Gastrocnemius medialis (tissue), 4 donors: ENCODE measurements at regions not wholly inside any gene's neighbourhood (a gene's known extent, or its start where the extent isn't known, plus 50 kb on each side); places are given as distances from the start of the nearest gene placed in this dataset.

Source experiments
- ATAC-seq, 2 donors: fragments of 150-250 bp; one replicate each; pipeline ENCODE4 v1.9.1; 2016
- DNase-seq, 2 donors: peaks; one replicate each; pipeline ENCODE4 v3.0.0-alpha.2; 2019
- H3K27ac ChIP-seq, 4 donors: fragments of 200-600 bp; sonication (generic); 1 replicate in 1 of 4; 2 replicates in 3 of 4; pipeline ENCODE4 v1.5.1; 2016 to 2018; ENCODE audit warnings: mild to moderate bottlenecking in 2 of 4, moderate library complexity in 1 of 4
- H3K27me3 ChIP-seq, 3 donors: fragments of 200-600 bp; sonication (generic) in 2 of 3; 1 replicate in 1 of 3; 2 replicates in 2 of 3; pipeline versions ENCODE4 v1.5.1 to v1.6.0; 2016 to 2019; ENCODE audit warnings: mild to moderate bottlenecking in 1 of 3, moderate library complexity in 1 of 3
- H3K36me3 ChIP-seq, 2 donors: fragments of 200-600 bp; sonication (generic) in 1 of 2; one replicate each; pipeline ENCODE4 v1.5.1; 2017 to 2018
- H3K4me1 ChIP-seq, 2 donors: fragments of 200-600 bp; sonication (generic) in 1 of 2; one replicate each; pipeline ENCODE4 v1.5.1; 2016 to 2017; ENCODE audit warnings: mild to moderate bottlenecking in 2 of 2
- H3K4me3 ChIP-seq, 4 donors: fragments of 200-600 bp; sonication (generic) in 3 of 4; 1 replicate in 1 of 4; 2 replicates in 3 of 4; pipeline ENCODE4 v1.5.1; 2016 to 2019; ENCODE audit warnings: mild to moderate bottlenecking in 2 of 4
- H3K9me3 ChIP-seq, 3 donors: fragments of 200-600 bp; sonication (generic) in 2 of 3; 1 replicate in 1 of 3; 2 replicates in 2 of 3; pipeline ENCODE4 v1.5.1; 2016 to 2019
- POLR2A ChIP-seq, 2 donors: fragments of 450-650 bp; IDR thresholded peaks; one replicate each; pipeline ENCODE4 v1.6.1; 2017; ENCODE audit warnings: antibody characterized with exemption in 2 of 2, mild to moderate bottlenecking in 2 of 2, moderate library complexity in 2 of 2
- in situ Hi-C, 4 donors: fragments of 200-750 bp; cut with MboI; loops; one replicate each; pipeline versions ENCODE4 v1.15.0 to v1.8.0; 2017; ENCODE audit warnings: low sequenced_read_pairs in 4 of 4
- intact Hi-C: fragments of 100-400 bp; cut with DNase I; formaldehyde crosslinking; loops from one replicate; pipeline ENCODE4 v1.15.1; 2023; ENCODE audit warnings: low total_unique reads
- TF ChIP-seq, protein P1 (sequence below), 5 experiments: fragments of 450-650 bp in 3 of 5; fragments of 200-600 bp in 2 of 5; sonication (generic) in 2 of 5; IDR thresholded peaks in 4 of 5; conservative IDR thresholded peaks in 1 of 5; 1 replicate in 4 of 5; 2 replicates in 1 of 5; pipeline ENCODE4 v1.5.1; 2016 to 2019; ENCODE audit warnings: antibody characterized with exemption in 5 of 5, mild to moderate bottlenecking in 3 of 5, moderate library complexity in 3 of 5

DNA sequence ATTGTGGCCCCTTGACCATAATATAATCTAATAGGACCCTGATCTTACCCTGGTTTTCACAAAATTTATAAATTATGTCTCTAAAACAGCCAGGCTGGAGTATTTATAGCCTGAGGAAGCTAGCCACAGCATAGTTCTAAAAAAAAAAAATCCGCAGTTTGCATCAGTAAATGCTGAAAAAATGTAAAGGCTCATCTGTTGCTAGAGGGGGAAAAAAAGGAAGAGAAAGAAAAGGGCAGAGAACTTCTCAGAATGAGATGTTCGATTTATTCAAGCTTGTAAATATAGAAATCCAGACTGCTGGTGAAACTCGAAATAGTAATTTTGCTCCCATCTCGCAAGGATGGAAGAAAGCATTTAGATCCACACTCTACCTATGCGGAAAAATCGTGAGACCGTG is 467.5 kb downstream of the NTRK2 start:
- no peak for TF ChIP-seq POLR2A (IDR thresholded peaks at IDR 0.05)
- TF ChIP-seq, protein P1, sequence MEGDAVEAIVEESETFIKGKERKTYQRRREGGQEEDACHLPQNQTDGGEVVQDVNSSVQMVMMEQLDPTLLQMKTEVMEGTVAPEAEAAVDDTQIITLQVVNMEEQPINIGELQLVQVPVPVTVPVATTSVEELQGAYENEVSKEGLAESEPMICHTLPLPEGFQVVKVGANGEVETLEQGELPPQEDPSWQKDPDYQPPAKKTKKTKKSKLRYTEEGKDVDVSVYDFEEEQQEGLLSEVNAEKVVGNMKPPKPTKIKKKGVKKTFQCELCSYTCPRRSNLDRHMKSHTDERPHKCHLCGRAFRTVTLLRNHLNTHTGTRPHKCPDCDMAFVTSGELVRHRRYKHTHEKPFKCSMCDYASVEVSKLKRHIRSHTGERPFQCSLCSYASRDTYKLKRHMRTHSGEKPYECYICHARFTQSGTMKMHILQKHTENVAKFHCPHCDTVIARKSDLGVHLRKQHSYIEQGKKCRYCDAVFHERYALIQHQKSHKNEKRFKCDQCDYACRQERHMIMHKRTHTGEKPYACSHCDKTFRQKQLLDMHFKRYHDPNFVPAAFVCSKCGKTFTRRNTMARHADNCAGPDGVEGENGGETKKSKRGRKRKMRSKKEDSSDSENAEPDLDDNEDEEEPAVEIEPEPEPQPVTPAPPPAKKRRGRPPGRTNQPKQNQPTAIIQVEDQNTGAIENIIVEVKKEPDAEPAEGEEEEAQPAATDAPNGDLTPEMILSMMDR (IDR thresholded peaks at IDR 0.05 in 4 of 5, conservative IDR thresholded peaks at IDR 0.05 in 1 of 5): no peak
- H3K9me3 ChIP-seq: no peaks in the 10 kb centered on the region
- DNase-seq: no peak
- H3K27me3 ChIP-seq: no peaks in the 10 kb centered on the region
- in situ Hi-C loops: no loop called here
- no peak overlapping the region for H3K4me3 ChIP-seq
- no peak for ATAC-seq
- H3K27ac ChIP-seq: no peak overlapping the region
- H3K4me1 ChIP-seq: no peaks in the 10 kb centered on the region
- intact Hi-C loops: no loop called here
- H3K36me3 ChIP-seq: no peaks in the 10 kb centered on the region

- in situ Hi-C loops: no loop called here
- no peak for DNase-seq
- no peaks in the 10 kb centered on the region for H3K27me3 ChIP-seq
- H3K4me3 ChIP-seq: no peak overlapping the region
- H3K9me3 ChIP-seq: no peaks in the 10 kb centered on the region
- no peak for TF ChIP-seq POLR2A (IDR thresholded peaks at IDR 0.05)
- TF ChIP-seq, protein P1 (IDR thresholded peaks at IDR 0.05 in 4 of 5, conservative IDR thresholded peaks at IDR 0.05 in 1 of 5): no peak
- ATAC-seq: no peak
- H3K36me3 ChIP-seq: no peaks in the 10 kb centered on the region
- no peak overlapping the region for H3K27ac ChIP-seq
- no peaks in the 10 kb centered on the region for H3K4me1 ChIP-seq
- intact Hi-C loops: no loop called here
Observed at GRCh38 chr9:85136507-85136906, 467.0 kb downstream of the NTRK2 start.

- in situ Hi-C loops: no loop called here
- intact Hi-C loops: no loop called here
- Histone ChIP-seq H3K27me3 (no peaks in the 10 kb centered on the region), H3K27ac (no peak overlapping the region), H3K4me3 (no peak overlapping the region), H3K4me1 (no peaks in the 10 kb centered on the region), H3K9me3 (no peaks in the 10 kb centered on the region), H3K36me3 (no peaks in the 10 kb centered on the region)
- no peak for TF ChIP-seq POLR2A (IDR thresholded peaks at IDR 0.05)
- TF ChIP-seq, protein P1 (IDR thresholded peaks at IDR 0.05 in 4 of 5, conservative IDR thresholded peaks at IDR 0.05 in 1 of 5): no peak
- ATAC-seq (no peak), DNase-seq (no peak)
Observed at GRCh38 chr9:85130764-85131163, 461.2 kb downstream of the NTRK2 start.

DNA sequence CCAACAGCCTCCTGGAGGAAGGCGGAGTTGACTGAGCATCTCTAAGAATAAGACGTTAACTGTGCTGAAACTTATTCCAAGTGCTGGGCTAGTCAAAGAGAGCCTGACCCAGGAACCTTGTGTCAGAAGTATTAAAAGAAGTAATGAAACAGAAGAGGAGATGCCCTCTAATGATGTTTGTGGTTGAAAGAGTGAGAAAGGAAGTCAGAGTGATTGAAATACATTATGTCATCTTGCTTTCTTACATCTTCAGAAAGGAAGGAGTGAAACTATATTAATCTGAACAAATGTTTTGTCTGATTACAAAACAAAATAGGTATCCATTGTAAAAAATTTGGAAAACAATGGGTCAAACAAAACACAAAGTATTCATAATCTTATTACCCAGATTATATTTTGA is 460.7 kb downstream of the NTRK2 start:
- no peak overlapping the region for H3K27ac ChIP-seq
- TF ChIP-seq POLR2A (IDR thresholded peaks at IDR 0.05): no peak
- TF ChIP-seq, protein P1 (IDR thresholded peaks at IDR 0.05 in 4 of 5, conservative IDR thresholded peaks at IDR 0.05 in 1 of 5): no peak
- no peaks in the 10 kb centered on the region for H3K36me3 ChIP-seq
- intact Hi-C loops: no loop called here
- H3K4me1 ChIP-seq: no peaks in the 10 kb centered on the region
- no peaks in the 10 kb centered on the region for H3K27me3 ChIP-seq
- no peak for ATAC-seq
- no peak overlapping the region for H3K4me3 ChIP-seq
- DNase-seq: no peak
- in situ Hi-C loops: no loop called here
- no peaks in the 10 kb centered on the region for H3K9me3 ChIP-seq

DNA sequence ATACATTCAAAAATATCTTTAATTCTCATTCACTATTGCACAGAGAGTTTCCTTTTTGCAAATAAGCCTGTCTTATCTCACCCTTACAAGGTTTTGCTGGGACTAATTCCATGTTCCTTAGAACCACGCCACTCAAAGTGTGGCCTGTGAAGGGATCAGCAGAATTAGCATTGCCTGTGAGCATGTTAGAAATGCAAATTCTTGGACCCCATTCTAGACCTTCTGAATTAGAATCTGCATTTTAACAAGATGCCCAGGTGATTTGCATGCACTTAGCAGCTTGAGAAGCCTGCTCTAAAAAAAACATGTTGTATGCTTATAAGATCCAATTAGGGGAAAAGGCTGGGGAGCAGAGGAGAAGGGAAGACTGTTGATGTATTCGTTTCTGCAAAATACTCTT is 460.0 kb downstream of the NTRK2 start:
- H3K27me3 ChIP-seq: no peaks in the 10 kb centered on the region
- DNase-seq (no peak), ATAC-seq (no peak)
- H3K27ac ChIP-seq: no peak overlapping the region
- H3K4me1 ChIP-seq: no peaks in the 10 kb centered on the region
- no peak overlapping the region for H3K4me3 ChIP-seq
- H3K36me3 ChIP-seq: no peaks in the 10 kb centered on the region
- H3K9me3 ChIP-seq: no peaks in the 10 kb centered on the region
- in situ Hi-C loops (no loop called here), intact Hi-C loops (no loop called here)
- TF ChIP-seq, protein P1 (IDR thresholded peaks at IDR 0.05 in 4 of 5, conservative IDR thresholded peaks at IDR 0.05 in 1 of 5): no peak
- no peak for TF ChIP-seq POLR2A (IDR thresholded peaks at IDR 0.05)
